ENCODE measurements at regions not wholly inside any gene's neighbourhood (a gene's known extent, or its start where the extent isn't known, plus 50 kb on each side); places are given as distances from the start of the nearest gene placed in this dataset.
A peak's percentile ranks its signal among the peaks of the same experiment; 100 is the strongest.

DNA sequence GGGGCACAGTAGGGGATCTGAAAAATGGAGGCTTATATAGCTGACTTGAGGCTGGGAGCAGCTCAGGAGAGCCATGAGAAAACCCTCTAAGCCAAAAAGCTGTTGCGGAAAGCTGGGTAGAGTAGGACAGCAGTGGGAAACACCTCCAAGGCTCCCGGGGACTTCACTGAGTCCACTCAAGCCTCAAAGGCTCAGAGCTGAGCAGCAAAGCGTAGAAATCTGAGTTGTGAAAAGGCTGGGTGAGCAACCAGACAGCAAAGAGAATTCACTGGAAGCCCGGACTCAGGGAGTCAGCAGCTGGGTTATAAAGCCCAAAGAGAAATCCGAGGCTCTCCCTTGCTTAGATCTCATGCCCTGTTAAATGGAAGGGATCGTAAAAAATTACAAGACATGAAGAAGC, 905.0 kb downstream of the EFNB2 start:
- Histone ChIP-seq H3K4me3 (no peak overlapping the region), H3K27ac (no peak overlapping the region)

DNA sequence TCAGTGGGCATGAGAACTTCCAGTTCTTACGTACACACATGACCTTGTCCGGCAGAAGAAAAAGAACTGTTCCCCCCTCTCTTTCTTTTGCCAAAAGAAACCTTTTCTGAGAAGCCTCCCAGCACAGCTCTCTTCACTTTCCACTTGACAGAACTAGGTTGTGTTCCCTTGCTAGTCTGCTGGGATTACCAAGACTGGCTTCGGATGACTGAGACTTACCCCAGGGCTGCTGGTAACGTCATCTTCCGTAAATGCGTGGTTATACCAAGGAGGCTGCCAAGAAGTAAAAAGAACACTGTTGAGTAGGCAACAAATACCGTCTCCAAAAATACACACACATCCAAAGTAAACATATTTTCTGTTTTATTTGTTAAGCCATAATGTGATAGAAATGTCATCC, 908.2 kb downstream of the EFNB2 start:
- no peak overlapping the region for H3K4me3 ChIP-seq
- no peak overlapping the region for H3K27ac ChIP-seq

- Histone ChIP-seq H3K4me3 (no peak overlapping the region), H3K27ac (no peak overlapping the region)
Observed at GRCh38 chr13:105625691-105626090, 909.8 kb downstream of the EFNB2 start.

DNA sequence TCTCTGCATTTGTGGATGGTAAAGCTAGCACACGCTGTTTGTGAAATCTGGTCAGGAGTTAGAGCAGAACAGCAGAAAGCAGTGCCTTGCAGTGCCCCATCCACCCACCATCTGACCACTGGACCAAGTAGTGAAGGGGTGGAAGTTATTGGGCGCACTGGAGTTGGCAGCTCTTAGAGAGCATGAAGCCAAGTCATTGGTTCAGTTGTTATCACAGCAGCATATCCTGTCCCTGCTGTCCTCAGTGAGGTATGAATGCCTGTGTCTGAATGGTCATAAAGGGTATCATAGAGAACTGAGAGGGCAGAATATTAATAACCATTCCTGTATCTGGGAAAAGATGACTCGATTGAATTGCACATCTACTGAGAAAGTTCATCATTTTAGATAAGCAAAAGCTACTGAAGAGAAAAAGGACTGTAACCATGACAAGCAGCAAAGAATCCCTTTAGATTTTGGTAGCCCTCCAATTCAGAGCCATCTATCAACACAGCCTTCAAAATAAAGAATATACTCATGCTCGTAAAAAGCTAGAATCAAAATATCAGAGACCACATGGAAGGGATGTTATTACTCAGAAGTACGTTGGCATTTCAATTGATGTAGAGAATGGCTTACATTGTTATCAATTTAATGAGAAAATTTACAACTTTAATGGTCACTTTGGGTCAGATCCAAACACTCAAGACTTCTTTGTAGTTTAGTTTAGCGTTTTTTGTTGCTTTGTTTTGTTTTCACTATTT, 919.0 kb downstream of the EFNB2 start:
- no peak overlapping the region for H3K4me3 ChIP-seq
- no peak overlapping the region for H3K27ac ChIP-seq

DNA sequence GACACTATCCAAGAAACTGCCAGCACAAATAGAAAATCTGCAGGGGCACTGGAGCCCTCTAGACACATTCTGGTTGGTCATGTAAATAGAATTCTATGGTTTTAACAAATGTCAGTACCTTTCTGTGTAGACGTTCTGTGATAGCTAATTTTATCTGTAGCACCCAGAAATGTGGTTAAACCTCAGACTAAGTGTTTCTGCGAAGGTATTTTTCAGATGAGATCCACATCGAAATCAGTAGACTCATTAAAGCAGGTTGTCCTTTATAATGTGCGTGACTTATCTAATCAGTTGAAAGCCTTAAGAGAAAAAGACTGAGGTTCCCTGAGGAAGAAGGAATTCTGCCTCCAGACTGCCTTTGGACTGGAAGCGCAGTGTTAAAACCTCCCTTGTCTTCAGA, 922.9 kb downstream of the EFNB2 start:
- Histone ChIP-seq H3K27ac (no peak overlapping the region), H3K4me3 (no peak overlapping the region)

- H3K27ac ChIP-seq: no peak overlapping the region
- no peak overlapping the region for H3K4me3 ChIP-seq
Observed at GRCh38 chr13:105611424-105611823, 924.0 kb downstream of the EFNB2 start.

DNA sequence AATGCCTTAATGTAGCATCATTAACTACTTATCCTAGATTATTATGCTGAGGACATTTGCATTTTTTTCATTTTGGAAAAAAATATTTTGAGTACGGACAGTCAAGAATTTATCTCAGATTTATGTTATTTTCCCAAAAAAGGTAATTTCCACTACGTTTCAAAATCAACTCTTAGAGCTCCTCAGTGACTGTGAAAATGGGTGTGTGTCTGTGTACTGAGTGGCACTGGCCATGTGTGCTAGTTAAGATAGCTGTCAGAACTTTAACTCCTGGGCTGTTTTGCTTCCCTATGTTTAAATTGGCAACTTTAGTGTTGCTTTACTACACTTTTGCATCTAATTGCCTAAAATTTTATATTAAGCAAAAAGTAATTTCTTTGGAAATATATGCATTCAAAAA, 927.4 kb downstream of the EFNB2 start:
- no peak overlapping the region for H3K4me3 ChIP-seq
- no peak overlapping the region for H3K27ac ChIP-seq

- no peak overlapping the region for H3K4me3 ChIP-seq
- no peak overlapping the region for H3K27ac ChIP-seq
Observed at GRCh38 chr13:105607426-105607825, 928.0 kb downstream of the EFNB2 start.

DNA sequence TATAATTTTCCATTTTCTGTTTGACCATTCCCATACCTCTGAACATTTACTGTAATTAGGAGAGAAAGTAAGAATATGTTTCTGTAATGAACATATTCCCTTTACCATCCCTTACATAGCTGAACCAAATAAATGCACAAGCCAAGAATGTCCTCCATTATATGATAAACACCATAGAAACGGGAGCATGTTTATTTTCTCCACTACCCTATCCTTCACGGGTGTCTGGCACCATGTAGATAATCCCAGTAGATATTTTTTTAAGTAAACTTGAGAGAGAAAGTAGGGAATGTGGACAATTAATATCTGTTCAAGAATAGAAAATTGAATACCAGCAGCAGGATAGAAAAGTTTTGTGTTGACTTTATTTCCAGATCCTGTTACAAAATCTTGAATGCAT, 928.4 kb downstream of the EFNB2 start:
- Histone ChIP-seq H3K4me3 (no peak overlapping the region), H3K27ac (no peak overlapping the region)

- H3K4me3 ChIP-seq: no peak overlapping the region
- H3K27ac ChIP-seq: no peak overlapping the region
Observed at GRCh38 chr13:105602956-105603670, 932.3 kb downstream of the EFNB2 start.

DNA sequence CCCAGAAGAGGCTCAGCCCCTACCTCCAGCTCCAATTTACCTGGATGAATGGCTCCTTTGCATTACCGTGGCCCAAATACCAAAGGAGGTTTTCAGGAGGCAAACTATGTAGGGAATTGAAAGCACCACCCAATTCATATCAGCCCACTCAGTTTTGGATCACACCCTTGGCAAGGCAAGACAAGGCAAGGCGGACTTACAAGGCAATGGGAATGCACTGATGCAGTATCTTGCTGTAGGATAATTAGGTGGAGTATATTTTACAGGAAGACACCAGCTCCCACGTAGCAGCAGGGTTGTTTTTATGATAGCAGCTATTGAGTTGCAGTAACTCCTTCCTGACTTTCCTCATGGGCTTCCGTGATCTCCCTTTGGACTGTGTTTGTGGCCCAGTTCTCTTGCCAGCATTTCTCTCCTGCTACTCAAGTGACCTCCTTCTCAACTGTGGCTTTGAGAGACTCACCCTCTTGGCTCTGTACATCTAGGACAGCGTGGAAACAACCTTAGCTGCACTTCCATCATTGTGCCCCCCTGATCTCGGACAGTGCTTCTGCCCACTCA, 935.9 kb downstream of the EFNB2 start:
- H3K4me3 ChIP-seq: no peak overlapping the region
- H3K27ac ChIP-seq: peak overlapping the region in 2 of 21 experiments; percentile 24 to 38

DNA sequence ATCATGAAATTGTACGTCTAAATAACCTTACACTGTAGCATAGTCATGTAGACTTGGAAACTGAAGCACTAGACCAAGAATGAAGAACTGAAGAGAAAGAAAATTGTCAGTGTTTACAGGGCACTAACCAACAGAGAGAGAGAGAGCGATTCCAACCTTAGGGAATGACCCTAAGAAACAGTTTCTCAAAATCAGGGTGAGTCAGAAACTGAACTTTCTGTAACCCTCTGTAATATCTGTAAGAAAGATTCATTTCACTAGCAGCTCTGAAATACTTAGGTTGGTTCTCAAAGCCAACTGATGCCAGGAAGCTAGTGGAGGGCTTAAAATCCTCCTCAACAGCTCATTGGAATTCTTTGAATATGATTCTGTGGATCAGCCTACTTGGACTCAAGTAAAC, 936.9 kb downstream of the EFNB2 start:
- no peak overlapping the region for H3K27ac ChIP-seq
- no peak overlapping the region for H3K4me3 ChIP-seq

GRCh38 chr13:105597573-105597972, 937.9 kb downstream of the EFNB2 start:
- no peak overlapping the region for H3K4me3 ChIP-seq
- H3K27ac ChIP-seq: no peak overlapping the region

- no peak overlapping the region for H3K4me3 ChIP-seq
Observed at GRCh38 chr13:105595471-105595870, 940.0 kb downstream of the EFNB2 start.

DNA sequence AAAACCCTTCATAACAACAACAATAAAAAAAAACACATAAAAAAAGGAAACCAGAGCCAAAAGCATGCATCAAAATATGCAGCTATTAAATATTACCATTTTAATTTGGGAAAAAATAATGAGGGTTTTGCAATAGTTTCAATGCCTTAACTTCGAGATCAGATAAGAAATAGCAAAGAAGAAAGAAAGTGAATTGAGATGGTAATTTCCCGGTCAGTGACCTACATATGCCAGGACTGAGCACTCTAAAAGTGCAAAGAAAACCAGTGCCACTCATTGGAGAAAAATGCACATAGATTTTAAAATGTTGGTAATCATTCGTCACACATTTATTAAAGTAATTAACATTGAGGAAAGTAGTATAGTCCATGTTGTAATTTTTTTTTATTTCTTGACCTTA, 944.2 kb downstream of the EFNB2 start:
- Histone ChIP-seq H3K4me3 (no peak overlapping the region), H3K27ac (no peak overlapping the region)

More at GRCh38 chr13:105595471-105595870, 940.0 kb downstream of the EFNB2 start:
- no peak overlapping the region for H3K27ac ChIP-seq

GRCh38 chr13:105587786-105588185, 947.7 kb downstream of the EFNB2 start:
- Histone ChIP-seq H3K4me3 (no peak overlapping the region), H3K27ac (no peak overlapping the region)

DNA sequence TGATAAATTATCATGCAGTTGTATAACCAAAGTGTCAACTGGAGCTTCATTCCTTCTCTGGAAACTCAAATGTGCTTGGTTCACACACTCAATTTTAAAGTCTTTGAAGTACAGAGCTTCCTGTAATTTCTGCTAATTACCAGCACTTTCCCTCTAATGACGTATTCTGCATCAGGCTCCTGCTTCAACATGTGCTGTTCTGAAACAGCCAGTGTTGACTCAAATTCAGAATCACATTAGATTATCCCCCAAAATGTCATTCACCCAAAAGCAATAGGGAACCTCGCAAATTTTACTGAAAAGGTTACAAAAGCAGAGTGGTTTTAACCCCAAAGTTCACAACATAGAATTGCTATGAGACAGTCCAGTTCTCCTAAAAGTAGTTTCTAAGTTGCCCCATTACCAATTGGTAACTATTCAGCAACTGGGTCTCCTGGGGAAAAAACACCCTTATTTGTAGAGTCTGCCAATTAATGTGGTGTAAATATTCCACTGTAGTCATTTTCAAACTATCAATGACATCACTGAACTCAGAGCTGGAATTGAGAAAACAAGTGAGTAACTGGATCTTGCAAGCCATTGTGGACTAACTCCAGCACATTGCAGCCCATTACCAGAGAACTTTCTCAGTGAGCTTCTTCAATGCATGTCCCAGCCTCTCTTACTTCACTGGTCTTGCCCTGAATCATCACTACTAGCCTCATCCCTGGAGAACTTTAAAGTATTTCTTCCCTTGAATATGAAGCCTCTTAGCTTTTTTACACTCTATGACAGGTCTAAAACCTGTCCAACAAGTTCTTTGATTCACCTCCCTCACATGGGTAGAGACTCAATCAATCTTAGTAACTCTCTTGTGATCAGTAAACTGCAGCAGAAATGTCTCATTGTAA, 955.4 kb downstream of the EFNB2 start:
- H3K4me3 ChIP-seq: no peak overlapping the region
- no peak overlapping the region for H3K27ac ChIP-seq

- Histone ChIP-seq H3K27ac (no peak overlapping the region), H3K4me3 (no peak overlapping the region)
Observed at GRCh38 chr13:105573136-105573535, 962.3 kb downstream of the EFNB2 start.

DNA sequence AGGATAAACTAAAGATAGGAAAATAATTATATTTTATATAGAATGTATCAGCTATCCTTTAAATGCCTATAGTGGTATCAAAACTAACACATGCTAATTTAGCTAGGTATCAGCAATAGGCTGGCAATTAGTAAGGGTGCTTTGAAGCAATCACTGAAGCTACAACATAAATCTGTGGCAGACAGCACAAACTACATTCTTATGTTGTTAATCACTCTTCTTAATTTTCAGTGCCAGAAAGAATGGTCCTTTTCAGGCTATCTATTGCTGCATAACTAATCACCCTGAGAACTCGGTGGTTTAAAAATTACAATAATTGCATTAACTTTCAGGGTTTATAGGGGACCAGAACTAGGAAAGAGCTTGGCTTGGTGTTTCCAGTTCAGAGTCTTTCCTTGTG, 963.1 kb downstream of the EFNB2 start:
- Histone ChIP-seq H3K4me3 (no peak overlapping the region), H3K27ac (no peak overlapping the region)

DNA sequence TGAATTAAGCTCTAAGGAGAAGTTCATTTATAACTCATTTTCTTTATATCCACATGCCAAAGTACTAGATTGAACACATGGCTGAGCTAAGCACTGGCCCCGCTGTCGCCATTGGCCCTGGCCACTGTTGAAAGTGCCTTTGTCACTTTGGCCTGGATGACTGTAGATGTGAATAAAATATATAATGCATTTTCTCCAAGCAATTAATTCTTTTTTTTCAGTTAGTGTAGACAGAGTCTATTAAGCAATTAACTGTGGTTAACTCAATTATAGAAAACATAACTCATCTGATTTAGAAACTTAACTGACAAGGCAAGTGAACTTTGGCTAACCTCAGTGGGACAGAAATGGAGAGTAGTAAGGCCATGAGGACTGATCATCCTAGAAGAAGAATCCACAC, 965.6 kb downstream of the EFNB2 start:
- H3K27ac ChIP-seq: no peak overlapping the region
- H3K4me3 ChIP-seq: no peak overlapping the region
